ENCODE measurements at regions not wholly inside any gene's neighbourhood (a gene's known extent, or its start where the extent isn't known, plus 50 kb on each side); places are given as distances from the start of the nearest gene placed in this dataset.

GRCh38 chr14:26320886-26321285 is 276.9 kb downstream of the NOVA1 start:
- TF ChIP-seq BHLHE40 (IDR thresholded peaks at IDR 0.05; ENCODE audit: borderline replicate concordance), result no peak
- TF ChIP-seq SP1 (IDR thresholded peaks at IDR 0.05), result no peak
- no peak for TF ChIP-seq FOXA1 (IDR thresholded peaks at IDR 0.05)
- no peak for TF ChIP-seq FOXM1 (IDR thresholded peaks at IDR 0.05; ENCODE audit: borderline replicate concordance)
- no peak for TF ChIP-seq SUZ12 (IDR thresholded peaks at IDR 0.05)
- no peak for TF ChIP-seq FOXK2 (IDR thresholded peaks at IDR 0.05)
- no peak for TF ChIP-seq NFRKB (IDR thresholded peaks at IDR 0.05)
- no peak for TF ChIP-seq ZNF384 (IDR thresholded peaks at IDR 0.05)

Data from HEK293T (cell line).